H1 (cell line): ENCODE measurements at regions not wholly inside any gene's neighbourhood (a gene's known extent, or its start where the extent isn't known, plus 50 kb on each side); places are given as distances from the start of the nearest gene placed in this dataset.

Experiments
- CTCF ChIA-PET: fragments of 300-600 bp; sonication (Branson Sonifier 250); formaldehyde crosslinking; loops from one replicate; lab custom pipeline; 2021; ENCODE audit not compliant: partially characterized antibody; lab: Charles Lee
- POLR2A ChIA-PET: fragments of 300-600 bp; sonication (Branson Sonifier 250); formaldehyde crosslinking; loops from one replicate; lab custom pipeline; 2021; ENCODE audit warnings: inconsistent platforms; ENCODE audit not compliant: partially characterized antibody; lab: Charles Lee
- DNase-seq, 2 experiments: peaks; one replicate each; pipeline versions ENCODE4 v3.0.0 to v3.0.0-alpha.2; 2010 to 2022; ENCODE audit warnings: low spot score in 2 of 2, low read depth in 1 of 2, mixed read lengths in 1 of 2
- FAIRE-seq: peaks from 2 replicates; lab custom pipeline; 2011; peaks lifted over from hg19 to GRCh38; lab: Jason Lieb, UNC
- H2AFZ ChIP-seq: 2 replicates; pipeline ENCODE4 v1.8.1; 2012; ENCODE audit warnings: low read length, inconsistent platforms
- H2AK5ac ChIP-seq: 2 replicates; pipeline ENCODE4 v1.6.1; 2013; ENCODE audit warnings: low read depth, low read length
- H2BK120ac ChIP-seq: replicated peaks from 2 replicates; pipeline ENCODE3; 2013; ENCODE audit warnings: low read depth, low read length, inconsistent platforms
- H2BK12ac ChIP-seq: 2 replicates; pipeline ENCODE4 v1.6.1; 2013; ENCODE audit warnings: low read depth, low read length
- H2BK15ac ChIP-seq: 2 replicates; pipeline ENCODE4 v1.6.1; 2013; ENCODE audit warnings: low read length
- H2BK20ac ChIP-seq: 2 replicates; pipeline ENCODE4 v1.6.1; 2013; ENCODE audit warnings: low read length
- H2BK5ac ChIP-seq: 2 replicates; pipeline ENCODE4 v1.6.1; 2013; ENCODE audit warnings: low read depth, low read length
- H3K14ac ChIP-seq: 2 replicates; pipeline ENCODE4 v1.6.1; 2013; ENCODE audit warnings: inconsistent platforms; ENCODE audit not compliant: insufficient read length
- H3K18ac ChIP-seq: 2 replicates; pipeline ENCODE4 v1.6.1; 2013; ENCODE audit warnings: low read length; ENCODE audit errors: extremely low read depth
- H3K23ac ChIP-seq: 2 replicates; pipeline ENCODE4 v1.6.1; 2013; ENCODE audit warnings: inconsistent platforms; ENCODE audit not compliant: insufficient read length
- H3K23me2 ChIP-seq: 2 replicates; pipeline ENCODE4 v1.6.1; 2013; ENCODE audit warnings: low read depth, low read length
- H3K27ac ChIP-seq: 2 replicates; pipeline ENCODE4 v1.6.1; 2011; ENCODE audit warnings: low read depth, low read length, inconsistent platforms
- H3K27me3 ChIP-seq, 4 experiments: replicated peaks in 1 of 4; 1 replicate in 1 of 4; 2 replicates in 3 of 4; pipeline versions ENCODE4 v1.6.1 to v1.8.1; 2011 to 2013; ENCODE audit warnings: low read length in 3 of 4, mild to moderate bottlenecking in 3 of 4, inconsistent platforms in 2 of 4, mixed read lengths in 2 of 4, moderate library complexity in 1 of 4; ENCODE audit not compliant: control insufficient read depth in 3 of 4, insufficient read depth in 3 of 4; ENCODE audit errors: extremely low read depth in 1 of 4
- H3K36me3 ChIP-seq, 4 experiments: 2 replicates each; pipeline versions ENCODE4 v1.6.1 to v1.8.1; 2011 to 2013; ENCODE audit warnings: mild to moderate bottlenecking in 4 of 4, low read length in 3 of 4, moderate library complexity in 2 of 4, control low read depth in 1 of 4, inconsistent platforms in 1 of 4; ENCODE audit not compliant: insufficient read depth in 4 of 4, control insufficient read depth in 2 of 4
- H3K4ac ChIP-seq: replicated peaks from 2 replicates; pipeline ENCODE3; 2013; ENCODE audit warnings: low read length, low read depth, mixed read lengths, inconsistent platforms; ENCODE audit not compliant: insufficient read length
- H3K4me1 ChIP-seq, 4 experiments: replicated peaks in 1 of 4; 1 replicate in 1 of 4; 2 replicates in 3 of 4; pipeline versions ENCODE4 v1.6.1 to v1.8.1; 2011 to 2013; ENCODE audit warnings: low read length in 3 of 4, inconsistent platforms in 2 of 4, mixed read lengths in 1 of 4; ENCODE audit not compliant: insufficient read depth in 4 of 4, control insufficient read depth in 3 of 4
- H3K4me2 ChIP-seq, 2 experiments: 2 replicates each; pipeline versions ENCODE4 v1.6.1 to v1.8.1; 2011 to 2013; ENCODE audit warnings: low read depth in 2 of 2, low read length in 2 of 2, control low read depth in 1 of 2, inconsistent platforms in 1 of 2, mild to moderate bottlenecking in 1 of 2; ENCODE audit not compliant: insufficient read depth in 1 of 2
- H3K4me3 ChIP-seq, 4 experiments: fragments of 200-600, 300-600 bp in 1 of 4; sonication (generic), shearing (Covaris generic), sonication (Bioruptor Twin) in 1 of 4; 2 replicates each; pipeline versions ENCODE4 v1.5.1 to v1.8.1; 2011 to 2016; ENCODE audit warnings: low read length in 4 of 4, low read depth in 3 of 4, control low read depth in 2 of 4, inconsistent platforms in 2 of 4, mild to moderate bottlenecking in 2 of 4, mixed read lengths in 1 of 4, moderate library complexity in 1 of 4; ENCODE audit not compliant: insufficient read depth in 2 of 4; ENCODE audit errors: extremely low read depth in 1 of 4
- H3K56ac ChIP-seq: replicated peaks from 2 replicates; pipeline ENCODE3; 2013; ENCODE audit warnings: low read depth, mild to moderate bottlenecking, mixed read lengths, low read length, inconsistent platforms; ENCODE audit not compliant: insufficient read length
- H3K79me1 ChIP-seq: 2 replicates; pipeline ENCODE4 v1.6.1; 2013; ENCODE audit warnings: low read depth, low read length, control low read depth
- H3K79me2 ChIP-seq, 2 experiments: 2 replicates each; pipeline versions ENCODE4 v1.6.1 to v1.8.1; 2012 to 2013; ENCODE audit warnings: low read length in 2 of 2, mild to moderate bottlenecking in 2 of 2, inconsistent platforms in 1 of 2; ENCODE audit not compliant: insufficient read depth in 2 of 2, control insufficient read depth in 1 of 2
- H3K9ac ChIP-seq, 4 experiments: replicated peaks in 1 of 4; 1 replicate in 1 of 4; 2 replicates in 3 of 4; pipeline versions ENCODE4 v1.6.1 to v1.8.1; 2011 to 2013; ENCODE audit warnings: low read depth in 3 of 4, low read length in 3 of 4, control low read depth in 2 of 4, mild to moderate bottlenecking in 2 of 4, moderate library complexity in 2 of 4, inconsistent platforms in 1 of 4; ENCODE audit errors: extremely low read depth in 1 of 4
- H3K9me3 ChIP-seq, 2 experiments: 2 replicates each; pipeline versions ENCODE4 v1.6.1 to v1.8.1; 2012 to 2013; ENCODE audit warnings: mild to moderate bottlenecking in 2 of 2, moderate library complexity in 2 of 2, control low read depth in 1 of 2, inconsistent platforms in 1 of 2, low read depth in 1 of 2, low read length in 1 of 2, mixed read lengths in 1 of 2; ENCODE audit not compliant: insufficient read depth in 2 of 2
- H4K20me1 ChIP-seq, 2 experiments: replicated peaks in 1 of 2; 2 replicates each; pipeline versions ENCODE3 to v1.8.1; 2011 to 2013; ENCODE audit warnings: inconsistent platforms in 2 of 2, low read length in 2 of 2, mild to moderate bottlenecking in 1 of 2; ENCODE audit not compliant: insufficient read depth in 2 of 2, control insufficient read depth in 1 of 2
- H4K5ac ChIP-seq: 2 replicates; pipeline ENCODE4 v1.6.1; 2013; ENCODE audit warnings: low read length, low read depth, mixed read lengths, inconsistent platforms; ENCODE audit not compliant: insufficient read length
- H4K8ac ChIP-seq: 2 replicates; pipeline ENCODE4 v1.8.0; 2013; ENCODE audit warnings: mild to moderate bottlenecking, moderate library complexity, low read length, inconsistent platforms; ENCODE audit not compliant: insufficient read depth; ENCODE audit errors: extremely low read depth
- H4K91ac ChIP-seq: replicated peaks from 2 replicates; pipeline ENCODE3; 2013; ENCODE audit warnings: low read length, mixed read lengths, inconsistent platforms; ENCODE audit not compliant: insufficient read length
- POLR2A ChIP-seq, 2 experiments: IDR thresholded peaks; 1 replicate in 1 of 2; 2 replicates in 1 of 2; pipeline ENCODE4 v1.6.1; 2011; ENCODE audit warnings: low read depth in 2 of 2, low read length in 2 of 2, mild to moderate bottlenecking in 2 of 2; ENCODE audit errors: control extremely low read depth in 1 of 2
- POLR2AphosphoS5 ChIP-seq: IDR thresholded peaks from 2 replicates; pipeline ENCODE4 v1.6.1; 2011; ENCODE audit warnings: low read depth, low read length
- WGBS, 2 experiments: shearing (Covaris generic) in 1 of 2; methylation state at CpG; one replicate each; pipeline versions ENCODE4 v1.1.6 to v1.1.7; 2013 to 2015; ENCODE audit warnings: low lambda C conversion rate in 2 of 2, mixed read lengths in 2 of 2, inconsistent platforms in 1 of 2, low coverage in 1 of 2, missing lambda C conversion rate in 1 of 2; ENCODE audit not compliant: insufficient replicate concordance in 2 of 2, insufficient coverage in 1 of 2, insufficient read length in 1 of 2; ENCODE audit errors: extremely low coverage in 1 of 2, missing lambda C conversion rate in 1 of 2; 5-methylcytosine and 5-hydroxymethylcytosine counted together

DNA sequence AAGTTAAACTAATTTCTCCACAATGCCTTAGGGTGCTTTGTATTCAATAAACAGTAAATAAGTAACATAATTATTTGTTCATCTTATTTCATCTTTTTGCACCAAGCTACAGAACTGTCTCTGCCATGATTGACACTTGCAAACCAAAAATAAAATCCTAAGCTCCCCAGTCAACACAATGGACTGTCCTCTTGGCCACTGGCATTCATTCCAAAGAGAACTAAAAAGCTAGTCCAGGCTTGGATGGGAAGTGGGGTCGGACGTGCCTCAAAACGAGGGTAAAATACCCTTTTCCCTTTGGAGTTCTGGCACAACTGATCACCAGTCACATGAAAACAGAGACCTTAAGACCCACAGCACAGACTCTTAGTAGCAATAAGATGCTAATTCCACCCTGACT, 66.4 kb upstream of the THBS2 start:
- H2BK120ac ChIP-seq = no peak overlapping the region
- no peak for TF ChIP-seq POLR2A (IDR thresholded peaks at IDR 0.05; ENCODE audit: control extremely low read depth in 1 of 2, low read depth in 2 of 2, low read length in 2 of 2)
- no peak for TF ChIP-seq POLR2AphosphoS5
- ChIA-PET CTCF (interaction anchor here (0.6 to 1.6 kb wide), 5 partner anchors 9 to 427 kb away, joined by 3 to 4 read pairs (median 3); no protein-coding TSS in a partner anchor), POLR2A (no interaction called here)
- H3K4me1 ChIP-seq = no peaks in the 10 kb centered on the region; a peak in 1 of 7 replicates
- no peak overlapping the region for H2BK15ac ChIP-seq
- H3K36me3 ChIP-seq = no peaks in the 10 kb centered on the region
- DNase-seq (no peak), FAIRE-seq (no peak)
- H2BK20ac ChIP-seq = no peak overlapping the region
- H3K23ac ChIP-seq = no peak overlapping the region
- H4K20me1 ChIP-seq = no peaks in the 10 kb centered on the region
- H3K4me3 ChIP-seq = no peak overlapping the region
- H2BK12ac ChIP-seq = no peak overlapping the region
- peaks cover 4% of the 10 kb centered on the region; the same call in 1 of the 2 replicates for H3K23me2 ChIP-seq
- no peak overlapping the region for H3K27ac ChIP-seq
- no peak overlapping the region for H3K14ac ChIP-seq
- no peak overlapping the region for H3K9ac ChIP-seq
- no peak overlapping the region for H2AFZ ChIP-seq
- no peaks in the 10 kb centered on the region for H3K27me3 ChIP-seq
- no peak overlapping the region for H3K4me2 ChIP-seq
- H3K56ac ChIP-seq = no peak overlapping the region
- no peaks in the 10 kb centered on the region for H3K79me1 ChIP-seq
- no peak overlapping the region for H4K8ac ChIP-seq
- no peak overlapping the region for H4K5ac ChIP-seq
- no peak overlapping the region for H3K4ac ChIP-seq
- H3K79me2 ChIP-seq = no peaks in the 10 kb centered on the region
- no peak overlapping the region for H2BK5ac ChIP-seq
- WGBS, 2 experiments = 93% methylated on average over 3 of the region's 3 CpGs; no CpG with 5 or more reads in 1 of the 2 experiments
- no peak overlapping the region for H2AK5ac ChIP-seq
- no peak overlapping the region for H3K18ac ChIP-seq
- no peaks in the 10 kb centered on the region for H3K9me3 ChIP-seq
- no peak overlapping the region for H4K91ac ChIP-seq
